ENCODE measurements at regions not wholly inside any gene's neighbourhood (a gene's known extent, or its start where the extent isn't known, plus 50 kb on each side); places are given as distances from the start of the nearest gene placed in this dataset.

- no peak overlapping the region for H3K4me3 ChIP-seq (ENCODE audit: low read depth, low read length)
- DNase-seq (ENCODE audit: low read depth), result no peak
- no peak for TF ChIP-seq CTCF (IDR thresholded peaks at IDR 0.05; ENCODE audit: low read depth, low read length, missing control alignments)
These were observed 87.9 kb upstream of the GCFC2 start for GRCh38 chr2:75798569-75798968.

GRCh38 chr2:75792996-75793395 is 82.3 kb upstream of the GCFC2 start:
- no peak for DNase-seq (ENCODE audit: low read depth)
- no peak overlapping the region for H3K4me3 ChIP-seq (ENCODE audit: low read depth, low read length)
- TF ChIP-seq CTCF (IDR thresholded peaks at IDR 0.05; ENCODE audit: low read depth, low read length, missing control alignments), result no peak

- TF ChIP-seq CTCF (IDR thresholded peaks at IDR 0.05; ENCODE audit: low read depth, low read length, missing control alignments), result no peak
- no peak overlapping the region for H3K4me3 ChIP-seq (ENCODE audit: low read depth, low read length)
- no peak for DNase-seq (ENCODE audit: low read depth)
These were observed 81.4 kb upstream of the GCFC2 start for GRCh38 chr2:75792146-75792545.

GRCh38 chr2:75790814-75791467 is 80.2 kb upstream of the GCFC2 start:
- no peak for DNase-seq (ENCODE audit: low read depth)
- no peak for TF ChIP-seq CTCF (IDR thresholded peaks at IDR 0.05; ENCODE audit: low read depth, low read length, missing control alignments)
- H3K4me3 ChIP-seq (ENCODE audit: low read depth, low read length), result no peak overlapping the region

- TF ChIP-seq CTCF (IDR thresholded peaks at IDR 0.05; ENCODE audit: low read depth, low read length, missing control alignments), result no peak
- H3K4me3 ChIP-seq (ENCODE audit: low read depth, low read length), result no peak overlapping the region
- no peak for DNase-seq (ENCODE audit: low read depth)
These were observed 79.6 kb upstream of the GCFC2 start for GRCh38 chr2:75790121-75790813.

- DNase-seq (ENCODE audit: low read depth), result no peak
- H3K4me3 ChIP-seq (ENCODE audit: low read depth, low read length), result no peak overlapping the region
- no peak for TF ChIP-seq CTCF (IDR thresholded peaks at IDR 0.05; ENCODE audit: low read depth, low read length, missing control alignments)
These were observed 78.2 kb upstream of the GCFC2 start for GRCh38 chr2:75788902-75789301.

GRCh38 chr2:75788154-75788553 is 77.4 kb upstream of the GCFC2 start:
- TF ChIP-seq CTCF (IDR thresholded peaks at IDR 0.05; ENCODE audit: low read depth, low read length, missing control alignments), result no peak
- no peak for DNase-seq (ENCODE audit: low read depth)
- H3K4me3 ChIP-seq (ENCODE audit: low read depth, low read length), result no peak overlapping the region
